ENCODE measurements at regions not wholly inside any gene's neighbourhood (a gene's known extent, or its start where the extent isn't known, plus 50 kb on each side); places are given as distances from the start of the nearest gene placed in this dataset.

DNA sequence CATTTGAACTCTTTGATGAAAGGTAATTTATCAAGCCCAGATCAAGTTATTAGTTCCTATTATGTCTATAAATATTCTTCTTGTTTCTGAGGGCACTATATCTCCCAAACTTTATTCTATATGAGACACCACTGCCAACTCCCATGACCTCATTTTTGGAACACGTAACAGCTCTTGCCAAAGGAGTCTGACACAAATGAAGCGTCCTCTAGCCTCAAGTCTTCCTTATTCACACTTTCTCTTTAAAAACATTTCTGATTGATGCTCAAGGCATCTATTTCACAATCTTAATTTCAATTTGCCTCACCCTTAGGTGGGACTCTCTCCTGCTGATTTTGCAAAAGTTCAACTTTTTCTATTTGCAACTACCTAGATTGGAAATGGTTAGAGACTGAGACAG lies 848.4 kb downstream of the GATA3 start:
- TF ChIP-seq, protein P1, sequence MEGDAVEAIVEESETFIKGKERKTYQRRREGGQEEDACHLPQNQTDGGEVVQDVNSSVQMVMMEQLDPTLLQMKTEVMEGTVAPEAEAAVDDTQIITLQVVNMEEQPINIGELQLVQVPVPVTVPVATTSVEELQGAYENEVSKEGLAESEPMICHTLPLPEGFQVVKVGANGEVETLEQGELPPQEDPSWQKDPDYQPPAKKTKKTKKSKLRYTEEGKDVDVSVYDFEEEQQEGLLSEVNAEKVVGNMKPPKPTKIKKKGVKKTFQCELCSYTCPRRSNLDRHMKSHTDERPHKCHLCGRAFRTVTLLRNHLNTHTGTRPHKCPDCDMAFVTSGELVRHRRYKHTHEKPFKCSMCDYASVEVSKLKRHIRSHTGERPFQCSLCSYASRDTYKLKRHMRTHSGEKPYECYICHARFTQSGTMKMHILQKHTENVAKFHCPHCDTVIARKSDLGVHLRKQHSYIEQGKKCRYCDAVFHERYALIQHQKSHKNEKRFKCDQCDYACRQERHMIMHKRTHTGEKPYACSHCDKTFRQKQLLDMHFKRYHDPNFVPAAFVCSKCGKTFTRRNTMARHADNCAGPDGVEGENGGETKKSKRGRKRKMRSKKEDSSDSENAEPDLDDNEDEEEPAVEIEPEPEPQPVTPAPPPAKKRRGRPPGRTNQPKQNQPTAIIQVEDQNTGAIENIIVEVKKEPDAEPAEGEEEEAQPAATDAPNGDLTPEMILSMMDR (IDR thresholded peaks at IDR 0.05; ENCODE audit: poor library complexity) = no peak
- TF ChIP-seq EZH2 (IDR thresholded peaks at IDR 0.05; ENCODE audit: borderline replicate concordance) (no peak), EZH2phosphoT487 (IDR thresholded peaks at IDR 0.05; ENCODE audit: low read depth, severe bottlenecking, unreplicated experiment) (no peak)
